GM20431 (cell line): ENCODE measurements at regions not wholly inside any gene's neighbourhood (a gene's known extent, or its start where the extent isn't known, plus 50 kb on each side); places are given as distances from the start of the nearest gene placed in this dataset.
"Not testable (repeated sequence)": the region's sequence is repeated elsewhere in the genome, so short reads cannot be mapped to it uniquely, and the experiment has no call there.

Experiments
- in situ Hi-C: fragments of 300-500 bp; cut with MseI, MboI; formaldehyde crosslinking; loops from one replicate; pipeline ENCODE4 v1.15.0; 2020; ENCODE audit warnings: low sequenced_read_pairs; ENCODE audit not compliant: unreplicated experiment

DNA sequence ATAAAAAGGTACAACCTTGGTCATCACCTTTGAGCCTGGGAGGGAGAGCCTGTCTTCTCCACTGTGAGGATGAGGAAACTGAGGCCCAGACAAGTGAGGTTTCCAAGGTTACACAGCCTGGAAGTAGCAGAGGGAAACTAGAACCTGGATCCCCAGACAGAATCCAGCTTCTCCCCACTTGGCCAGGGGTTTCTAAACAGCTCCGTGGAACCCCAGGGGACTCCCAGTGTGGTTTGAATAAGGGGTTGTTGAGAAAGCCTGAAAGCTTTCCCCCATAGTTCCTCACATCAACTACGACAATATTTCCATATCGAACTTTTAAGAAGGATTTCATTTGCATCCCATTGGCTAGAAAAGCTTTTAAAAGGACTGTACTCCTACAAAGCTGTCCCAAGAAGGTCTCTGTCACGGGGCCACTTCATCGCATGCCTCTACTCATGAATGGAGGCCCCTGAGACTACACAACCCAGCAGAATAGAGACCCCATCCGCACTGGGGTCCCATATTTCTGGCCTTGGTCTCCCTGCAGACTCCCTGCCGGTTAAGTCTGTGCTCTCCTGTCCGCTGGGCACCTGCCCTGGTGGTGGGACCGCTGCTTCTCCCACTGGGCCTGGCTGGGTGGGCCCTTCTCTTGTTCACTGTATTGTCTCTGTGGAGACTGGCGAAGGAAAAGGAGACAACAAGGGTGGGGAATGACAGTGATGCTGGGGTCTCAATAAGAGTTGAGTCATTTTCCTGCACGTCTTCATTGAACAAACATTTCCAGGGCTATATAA, 178.5 kb downstream of the SMAD6 start:
- in situ Hi-C loops, result no loop called here

DNA sequence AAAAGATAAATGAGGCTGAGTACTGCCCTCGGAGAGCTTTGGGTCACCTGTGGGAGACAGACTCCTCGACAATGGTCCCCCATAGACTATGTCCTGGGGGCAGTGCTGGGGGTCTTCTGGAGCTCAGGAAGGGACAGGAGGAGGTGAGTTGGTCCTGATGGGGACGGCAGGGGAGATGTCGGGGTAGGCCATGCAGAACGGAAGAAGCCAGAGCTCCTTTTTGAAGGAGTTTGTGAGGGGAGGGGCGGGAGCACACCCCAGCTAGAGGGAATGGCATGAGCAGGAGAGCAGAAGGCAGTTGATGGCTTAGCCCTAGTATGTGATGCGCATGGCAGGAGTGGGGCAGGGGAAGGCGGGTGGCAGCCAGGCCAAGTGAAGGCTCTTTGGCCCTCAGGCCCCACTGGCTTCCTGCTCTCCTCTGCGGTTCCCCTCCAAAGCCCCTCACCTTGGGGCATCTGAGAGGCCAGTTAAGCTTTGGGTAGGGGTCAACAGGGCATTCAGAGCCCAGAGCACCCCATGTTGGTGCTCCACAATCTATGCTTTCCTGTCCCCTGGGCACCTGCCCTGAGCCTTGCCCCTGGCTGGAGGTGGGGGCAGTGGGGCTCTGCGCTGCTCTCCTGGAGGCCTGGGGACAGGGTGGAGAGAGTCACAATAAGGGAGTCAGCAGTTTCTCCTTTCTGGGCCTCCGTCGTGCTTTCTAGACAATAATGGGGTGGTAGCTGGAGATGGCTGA, 179.3 kb downstream of the SMAD6 start:
- in situ Hi-C loops, result no loop called here

DNA sequence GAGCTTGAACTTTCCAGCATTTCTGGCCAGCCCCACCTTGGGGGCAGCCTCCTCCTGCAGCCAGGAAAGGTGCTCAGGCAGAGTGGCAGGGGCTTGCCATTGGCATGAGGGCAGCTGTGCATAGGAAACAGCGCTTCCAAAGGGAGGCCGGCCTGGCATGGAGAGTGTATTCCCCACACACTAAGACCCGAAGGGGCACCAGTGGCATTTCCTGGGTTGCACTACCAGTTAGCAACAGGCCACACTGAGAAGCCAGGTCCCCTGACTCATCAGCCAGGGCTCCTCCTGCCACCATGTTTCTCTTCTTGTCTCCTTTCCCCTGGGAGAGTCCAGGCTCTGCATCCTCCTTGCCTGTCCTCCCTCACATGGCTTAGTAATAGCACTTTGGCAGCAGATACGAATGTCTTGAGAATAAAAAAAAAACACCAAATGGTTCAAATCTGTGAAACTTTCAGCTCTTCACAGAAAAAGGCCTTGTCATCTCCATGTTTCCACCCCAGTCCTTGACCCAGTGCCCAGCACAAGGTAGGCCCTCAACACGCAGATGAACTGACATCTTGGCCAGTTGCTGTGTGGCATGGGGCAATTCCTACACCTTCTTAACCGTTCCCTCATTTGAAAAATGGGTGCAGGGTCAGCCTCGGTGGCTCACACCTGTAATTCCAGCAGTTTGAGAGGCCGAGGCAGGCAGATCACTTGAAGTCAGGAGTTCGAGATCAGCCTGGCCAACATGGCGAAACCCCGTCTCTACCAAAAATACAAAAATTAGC, 180.4 kb downstream of the SMAD6 start:
- in situ Hi-C loops, result no loop called here

DNA sequence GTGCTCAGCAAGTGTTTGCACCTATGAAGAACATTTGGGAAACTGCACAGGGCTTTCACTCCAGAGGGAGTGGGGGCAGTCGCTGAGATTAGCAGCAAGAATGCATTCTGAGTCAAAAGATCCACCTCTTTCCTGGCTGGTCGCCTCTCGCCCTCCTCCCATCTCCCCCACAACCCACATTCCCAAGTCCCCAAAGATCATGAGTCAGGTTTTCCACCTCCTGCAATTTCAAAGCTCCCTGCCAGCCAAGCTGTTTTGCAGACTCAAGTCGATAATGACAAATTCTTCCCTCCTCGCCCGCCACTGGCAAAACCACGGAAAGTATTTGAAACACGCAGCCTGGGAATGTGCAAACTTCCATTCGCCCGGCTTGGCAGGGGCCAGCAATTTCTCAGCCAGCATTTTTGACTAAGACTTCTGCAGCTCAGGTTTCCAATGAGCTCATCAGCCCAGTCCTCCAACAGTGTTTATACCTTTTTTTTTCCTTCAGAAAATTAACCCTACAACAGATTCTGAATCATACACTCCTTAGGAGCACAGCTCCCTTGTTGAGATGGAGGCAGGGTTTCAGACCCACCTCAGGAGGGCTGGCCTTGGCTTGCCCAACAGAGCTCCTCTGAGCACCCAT, 181.4 kb downstream of the SMAD6 start:
- in situ Hi-C loops, result no loop called here

GRCh38 chr15:66884115-66884622, 181.2 kb upstream of the SMAD3 start:
- in situ Hi-C loops, result no loop called here

DNA sequence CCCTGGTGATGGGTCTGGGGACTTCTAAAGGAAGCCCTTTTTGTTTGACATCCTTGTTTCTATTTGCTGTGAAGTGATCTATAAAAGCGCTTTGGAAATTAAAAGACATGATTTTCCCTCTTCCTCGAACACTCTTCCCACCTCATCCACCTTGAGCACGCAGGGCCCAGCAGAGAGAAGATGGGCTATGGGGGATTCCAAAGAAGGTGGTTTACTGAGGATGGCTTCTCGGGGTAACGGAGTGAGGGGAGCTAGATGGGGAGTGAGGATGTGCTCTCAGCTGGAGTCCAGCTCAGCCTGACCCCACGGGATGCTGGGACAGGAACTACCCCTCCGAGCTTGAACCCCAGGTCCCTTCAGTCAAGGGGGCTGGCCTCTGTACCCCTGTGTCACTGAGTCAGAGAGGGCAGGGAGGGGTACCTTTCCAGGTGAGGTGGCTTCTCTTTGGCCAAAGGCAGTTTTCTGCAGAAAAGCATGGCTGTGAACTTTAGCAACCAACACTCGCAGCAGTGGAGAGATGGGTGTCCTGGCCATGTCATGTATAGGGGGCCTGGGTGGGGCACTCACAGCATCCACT, 180.7 kb upstream of the SMAD3 start:
- in situ Hi-C loops, result no loop called here

GRCh38 chr15:66885281-66885915, 180.0 kb upstream of the SMAD3 start:
- in situ Hi-C loops, result no loop called here

- in situ Hi-C loops, result no loop called here
These were observed 179.1 kb upstream of the SMAD3 start for GRCh38 chr15:66886241-66886675.

GRCh38 chr15:66886686-66887273, 178.6 kb upstream of the SMAD3 start:
- in situ Hi-C loops, result no loop called here

- in situ Hi-C loops, result not testable (repeated sequence)
These were observed 176.1 kb upstream of the SMAD3 start for GRCh38 chr15:66889298-66889697.

DNA sequence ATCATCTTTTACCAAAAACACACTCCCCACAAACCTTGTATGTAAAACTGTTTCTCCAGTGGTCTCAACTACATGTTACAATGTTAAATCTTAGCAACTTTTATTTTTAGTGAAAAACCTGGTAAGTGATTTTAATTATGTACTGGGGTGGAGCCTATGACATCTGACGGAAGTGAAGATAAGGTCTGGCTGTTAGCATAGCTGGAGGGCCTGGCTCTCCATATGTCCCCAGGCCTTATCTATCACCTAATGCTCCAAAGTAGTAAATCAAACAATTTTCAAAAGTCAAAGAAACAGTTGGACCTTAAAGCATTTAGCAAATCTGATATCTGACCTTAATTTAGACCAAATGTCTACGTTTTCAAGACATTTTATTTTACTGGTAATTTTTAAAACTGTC, 173.6 kb upstream of the SMAD3 start:
- in situ Hi-C loops, result no loop called here

DNA sequence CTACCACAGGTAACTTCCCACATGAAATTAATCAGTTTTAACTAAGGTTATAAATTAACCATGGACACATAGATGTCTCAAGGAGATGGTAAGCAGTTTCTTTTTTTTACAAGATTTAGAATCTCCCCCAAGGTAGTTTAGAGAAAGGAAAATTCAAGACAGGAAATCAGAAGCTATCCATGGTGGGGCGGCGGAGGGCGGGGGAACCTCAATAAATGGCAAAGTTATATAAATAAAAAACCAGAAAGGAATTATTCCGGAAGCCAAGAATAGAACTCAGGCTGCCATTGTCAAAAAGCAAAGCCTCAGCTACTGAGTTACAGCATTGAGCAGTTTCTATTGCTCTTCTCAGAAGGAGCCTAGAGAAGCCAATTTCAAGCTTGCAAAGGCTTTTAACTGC, 172.1 kb upstream of the SMAD3 start:
- in situ Hi-C loops, result no loop called here

DNA sequence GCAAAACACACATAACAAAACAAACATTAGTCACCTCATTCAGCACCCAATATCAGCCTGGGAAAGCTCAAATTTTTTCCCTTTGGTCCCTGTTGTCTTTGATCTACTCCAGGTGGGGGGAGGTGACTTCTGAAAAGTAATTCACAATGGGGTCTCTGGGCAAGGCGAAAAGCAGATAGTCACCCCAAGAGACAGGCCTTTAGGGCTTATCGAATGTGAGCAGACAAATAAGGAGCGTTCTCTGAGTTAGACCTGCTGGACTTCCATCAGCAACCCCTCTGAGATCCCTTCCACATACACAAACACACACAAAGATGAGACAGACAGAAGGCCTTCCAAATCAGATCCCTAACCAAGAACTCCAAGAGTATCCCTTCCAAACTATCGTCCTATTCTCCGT, 171.0 kb upstream of the SMAD3 start:
- in situ Hi-C loops, result no loop called here

GRCh38 chr15:66894986-66895780, 170.2 kb upstream of the SMAD3 start:
- in situ Hi-C loops, result no loop called here

- in situ Hi-C loops, result no loop called here
These were observed 169.5 kb upstream of the SMAD3 start for GRCh38 chr15:66895794-66896453.

DNA sequence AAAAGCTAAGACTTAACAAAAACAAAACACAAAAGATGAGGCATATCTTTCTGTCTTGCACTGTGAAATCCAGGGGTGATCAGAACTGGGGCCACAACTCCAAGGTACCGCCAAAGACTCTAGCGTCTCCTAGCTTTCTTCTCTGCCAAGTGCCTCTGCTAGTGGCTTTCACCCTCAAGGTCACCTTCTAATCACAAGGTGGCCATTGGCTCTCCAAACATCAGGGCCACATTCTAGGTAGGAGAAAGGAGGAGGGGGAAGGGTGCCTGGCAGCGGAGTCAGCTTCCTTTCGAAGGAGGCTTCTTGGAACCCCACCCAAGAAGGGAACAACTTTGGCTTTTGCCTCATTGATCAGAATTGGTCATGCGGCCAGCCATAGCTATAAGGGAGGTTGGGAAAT, 168.8 kb upstream of the SMAD3 start:
- in situ Hi-C loops, result no loop called here

DNA sequence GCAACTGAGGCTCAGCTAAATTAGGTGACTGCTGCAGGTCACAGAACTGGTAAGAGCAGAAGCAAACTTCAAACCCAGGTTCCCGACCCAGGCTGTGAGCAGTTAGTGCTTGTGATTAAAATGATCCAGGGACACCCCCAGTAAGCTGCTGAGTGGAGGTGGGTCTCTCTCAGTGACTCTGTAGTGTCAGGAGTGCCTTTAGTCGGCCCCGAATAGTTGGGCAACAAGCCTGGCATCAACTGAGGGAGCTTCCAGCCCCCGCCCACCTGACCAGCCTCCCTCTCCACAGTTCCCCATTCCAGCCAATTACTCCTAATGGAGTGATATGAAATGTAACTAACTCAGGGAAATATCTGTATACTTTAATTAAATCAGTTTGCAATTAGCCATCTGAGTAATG, 168.0 kb upstream of the SMAD3 start:
- in situ Hi-C loops, result no loop called here

- in situ Hi-C loops, result no loop called here
These were observed 167.4 kb upstream of the SMAD3 start for GRCh38 chr15:66897971-66898370.
